Thyroid gland (tissue), 4 donors: ENCODE measurements at regions not wholly inside any gene's neighbourhood (a gene's known extent, or its start where the extent isn't known, plus 50 kb on each side); places are given as distances from the start of the nearest gene placed in this dataset.

ENCODE experiments used
- CTCF ChIP-seq, 6 experiments: fragments of 200-600 bp in 3 of 6; fragments of 450-650 bp in 3 of 6; sonication (generic) in 3 of 6; IDR thresholded peaks; one replicate each; pipeline ENCODE4 v1.5.1; 2016 to 2019; ENCODE audit warnings: antibody characterized with exemption in 6 of 6, mild to moderate bottlenecking in 2 of 6, inconsistent platforms in 1 of 6, moderate library complexity in 1 of 6
- POLR2A ChIP-seq, 2 donors: fragments of 450-650 bp; IDR thresholded peaks; one replicate each; pipeline ENCODE4 v1.6.1; 2017; ENCODE audit warnings: antibody characterized with exemption in 2 of 2, mild to moderate bottlenecking in 2 of 2, moderate library complexity in 1 of 2

- no peak for TF ChIP-seq CTCF (IDR thresholded peaks at IDR 0.05)
- no peak for TF ChIP-seq POLR2A (IDR thresholded peaks at IDR 0.05)
These were observed 206.7 kb downstream of the KIF21A start for GRCh38 chr12:39235990-39236767.
